ENCODE measurements at regions not wholly inside any gene's neighbourhood (a gene's known extent, or its start where the extent isn't known, plus 50 kb on each side); places are given as distances from the start of the nearest gene placed in this dataset.

DNA sequence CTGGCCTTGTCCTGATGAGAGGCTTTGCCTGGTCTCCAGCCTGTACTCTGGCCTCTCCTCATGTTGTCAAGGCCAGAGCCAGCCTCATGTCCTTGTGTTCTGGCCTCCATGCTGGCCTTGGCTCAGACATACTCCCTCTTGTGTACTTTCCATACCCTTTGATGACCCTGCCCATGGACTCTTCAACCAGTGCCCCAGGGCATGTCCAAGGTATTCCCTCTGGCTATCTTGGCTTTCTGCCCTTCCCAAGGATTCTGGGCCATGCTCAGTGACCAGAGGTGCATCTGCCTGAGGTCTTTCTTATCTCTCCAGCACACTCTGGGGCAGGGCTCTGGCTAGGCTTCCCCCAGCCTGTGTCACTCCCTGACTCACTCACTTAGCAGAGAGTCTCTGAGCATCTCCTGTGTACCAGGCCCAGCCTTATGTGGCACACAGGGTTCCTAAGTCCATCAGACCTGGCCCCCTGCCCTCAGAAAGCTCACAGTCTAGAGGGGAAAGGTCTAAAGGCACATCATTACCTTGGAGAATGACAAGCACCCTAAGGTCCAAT, 141.4 kb upstream of the GRIK3 start:
- TF ChIP-seq, protein P1, sequence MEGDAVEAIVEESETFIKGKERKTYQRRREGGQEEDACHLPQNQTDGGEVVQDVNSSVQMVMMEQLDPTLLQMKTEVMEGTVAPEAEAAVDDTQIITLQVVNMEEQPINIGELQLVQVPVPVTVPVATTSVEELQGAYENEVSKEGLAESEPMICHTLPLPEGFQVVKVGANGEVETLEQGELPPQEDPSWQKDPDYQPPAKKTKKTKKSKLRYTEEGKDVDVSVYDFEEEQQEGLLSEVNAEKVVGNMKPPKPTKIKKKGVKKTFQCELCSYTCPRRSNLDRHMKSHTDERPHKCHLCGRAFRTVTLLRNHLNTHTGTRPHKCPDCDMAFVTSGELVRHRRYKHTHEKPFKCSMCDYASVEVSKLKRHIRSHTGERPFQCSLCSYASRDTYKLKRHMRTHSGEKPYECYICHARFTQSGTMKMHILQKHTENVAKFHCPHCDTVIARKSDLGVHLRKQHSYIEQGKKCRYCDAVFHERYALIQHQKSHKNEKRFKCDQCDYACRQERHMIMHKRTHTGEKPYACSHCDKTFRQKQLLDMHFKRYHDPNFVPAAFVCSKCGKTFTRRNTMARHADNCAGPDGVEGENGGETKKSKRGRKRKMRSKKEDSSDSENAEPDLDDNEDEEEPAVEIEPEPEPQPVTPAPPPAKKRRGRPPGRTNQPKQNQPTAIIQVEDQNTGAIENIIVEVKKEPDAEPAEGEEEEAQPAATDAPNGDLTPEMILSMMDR (IDR thresholded peaks at IDR 0.05) = no peak

DNA sequence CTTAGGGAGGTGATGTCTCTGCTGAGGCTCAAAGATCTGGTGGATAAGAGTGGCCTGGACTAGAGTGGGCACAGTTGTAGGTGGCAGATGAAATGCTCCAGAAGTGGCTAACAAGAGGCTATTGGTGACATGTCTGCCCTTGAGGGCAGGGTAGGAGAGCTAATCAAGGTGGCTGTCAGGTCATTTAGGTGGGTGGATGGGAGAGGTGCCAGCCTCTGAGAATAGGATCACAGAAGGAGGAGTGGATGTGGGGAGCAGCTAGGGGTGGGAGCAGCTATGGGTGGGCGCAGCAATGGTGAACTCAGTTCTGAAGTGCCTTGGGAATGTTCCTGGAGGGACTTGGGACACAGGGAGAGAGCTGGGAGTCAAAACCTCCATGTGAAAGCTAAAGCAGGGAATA, 142.0 kb upstream of the GRIK3 start:
- TF ChIP-seq, protein P1 (IDR thresholded peaks at IDR 0.05) = no peak

DNA sequence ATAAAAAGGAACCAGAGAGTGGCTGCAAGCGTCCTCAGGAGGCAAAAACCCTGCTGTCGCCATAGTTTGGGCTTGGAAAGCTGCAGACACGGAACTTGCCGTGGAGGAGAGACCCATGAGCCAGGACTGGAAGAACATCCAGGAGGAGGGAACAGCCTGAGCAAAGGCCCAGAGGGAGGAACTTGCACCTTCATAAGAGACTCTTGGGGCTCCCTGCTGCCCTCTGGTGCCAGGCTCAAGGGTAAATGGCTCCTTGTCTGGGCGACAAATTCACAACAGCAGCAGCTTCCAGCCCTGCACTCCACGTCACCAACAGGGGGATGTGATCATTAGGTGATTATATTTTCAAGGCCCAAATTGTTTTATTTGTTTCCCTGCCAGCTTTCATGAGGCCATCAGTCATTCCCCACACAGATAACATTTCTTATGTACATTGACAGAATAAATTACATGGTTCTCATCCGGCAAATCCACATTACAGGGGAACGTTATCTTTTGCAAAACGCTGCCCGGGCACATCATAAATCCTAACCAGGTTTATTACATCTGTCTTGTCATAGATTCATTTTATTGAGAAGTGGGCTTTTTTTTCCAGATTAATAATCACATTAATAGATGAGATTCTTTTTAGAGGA, 143.0 kb upstream of the GRIK3 start:
- TF ChIP-seq, protein P1 (IDR thresholded peaks at IDR 0.05) = peak; percentile 56

DNA sequence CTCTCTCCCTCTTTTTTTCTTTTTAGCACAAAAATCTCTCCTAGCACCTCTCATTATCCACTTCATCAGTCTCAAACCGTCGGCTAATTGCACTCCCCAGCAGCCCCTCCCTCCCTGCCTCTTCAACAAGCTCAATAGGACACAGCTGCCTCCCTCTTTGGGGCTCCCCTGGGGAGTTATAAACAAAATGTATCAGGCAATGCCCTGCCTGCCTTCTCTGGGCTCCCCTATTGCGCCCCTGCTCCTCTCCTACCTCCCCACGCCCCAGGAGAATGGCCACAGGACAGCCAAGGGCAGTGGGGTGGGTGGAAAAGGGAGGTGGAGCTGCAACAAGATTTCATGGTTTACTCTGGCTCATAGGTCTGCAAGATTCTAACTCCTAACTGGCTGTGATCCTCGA, 147.1 kb upstream of the GRIK3 start:
- TF ChIP-seq, protein P1 (IDR thresholded peaks at IDR 0.05) = no peak

DNA sequence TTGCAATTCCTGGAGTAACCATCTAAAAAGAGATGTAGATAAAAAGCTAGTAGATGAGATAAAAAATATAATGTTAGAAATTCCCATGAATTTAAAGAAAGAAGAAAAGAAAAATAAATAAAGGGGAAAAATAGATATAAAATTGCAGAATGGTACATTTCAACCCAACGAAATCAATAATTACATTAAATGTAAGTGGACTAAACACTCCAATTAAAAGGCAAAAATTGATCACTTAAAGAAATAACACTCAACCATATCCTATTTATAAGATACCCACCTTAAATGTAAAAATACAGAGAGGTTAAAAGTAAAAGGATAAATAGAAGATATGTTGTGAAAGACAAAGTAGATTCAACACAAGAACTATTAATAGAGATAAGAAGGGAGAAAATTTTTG, 150.5 kb upstream of the GRIK3 start:
- TF ChIP-seq, protein P1 (IDR thresholded peaks at IDR 0.05) = no peak

DNA sequence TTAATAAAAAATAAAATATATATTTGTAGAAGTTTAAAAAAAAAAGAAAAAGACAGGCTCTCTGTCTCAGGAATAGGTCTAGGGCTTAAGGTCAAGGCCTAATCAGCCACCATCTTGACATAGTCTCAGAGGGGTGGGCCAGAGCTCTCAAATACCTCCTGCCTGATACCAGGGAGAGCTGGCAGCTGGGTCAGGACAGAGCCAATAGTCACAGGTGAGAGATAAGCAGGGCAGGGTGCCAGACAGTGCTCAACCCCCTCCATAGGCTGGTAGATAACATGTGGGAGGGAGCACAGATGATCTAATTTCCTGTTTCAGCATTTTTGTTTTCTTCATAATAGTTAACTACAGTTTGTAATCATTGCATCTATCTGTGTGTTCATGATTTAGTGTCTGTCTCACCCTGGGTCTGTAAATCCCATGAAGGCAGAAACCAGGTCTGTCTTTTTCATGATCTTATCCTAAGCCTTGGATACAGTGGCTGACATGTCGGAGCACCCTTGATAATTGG, 152.0 kb upstream of the GRIK3 start:
- TF ChIP-seq, protein P1 (IDR thresholded peaks at IDR 0.05) = no peak

DNA sequence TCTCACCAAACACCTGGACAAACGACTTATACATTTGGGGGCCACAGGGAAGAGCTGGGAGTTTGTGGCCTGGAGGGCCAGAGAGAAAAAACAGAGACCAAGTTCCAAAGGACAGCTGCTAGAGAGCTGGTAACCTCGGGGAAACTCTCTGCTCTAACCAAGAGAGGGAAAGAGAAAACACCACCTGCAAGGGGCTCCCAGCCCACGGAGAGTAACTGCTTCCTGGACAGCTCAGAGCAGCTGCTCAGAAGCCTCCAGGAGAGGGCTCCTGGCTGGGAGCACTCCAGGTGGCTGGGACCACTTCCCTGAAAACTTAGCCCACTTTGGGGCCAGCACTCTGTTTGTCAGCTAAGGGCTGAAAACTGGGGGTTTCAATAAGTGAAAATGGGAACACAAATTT, 154.8 kb upstream of the GRIK3 start:
- TF ChIP-seq, protein P1 (IDR thresholded peaks at IDR 0.05) = no peak

Measured in LNCAP (cell line).